HCT116 (cell line): ENCODE measurements at regions not wholly inside any gene's neighbourhood (a gene's known extent, or its start where the extent isn't known, plus 50 kb on each side); places are given as distances from the start of the nearest gene placed in this dataset.

Experiments used
- ATAC-seq: fragments of 200-7000 bp; cut with Tn5 transposase; 2 replicates; pipeline ENCODE4 v1.9.1; 2020; ENCODE audit warnings: mild to moderate bottlenecking, moderate library complexity
- BruUV-seq: library from RNA; stranded (reverse); fragments of 400-500 nt; replicated peaks from 2 replicates; lab custom pipeline; 2021; lab: Mats Ljungman, UMichigan
- CTCF ChIA-PET: fragments of 300-600 bp; sonication (Branson Sonifier 250); formaldehyde crosslinking; loops from one replicate; lab custom pipeline; 2021; ENCODE audit warnings: antibody characterized with exemption; lab: Charles Lee
- POLR2A ChIA-PET: fragments of 300-600, 350-600 bp; sonication (Branson Sonifier 250); formaldehyde crosslinking; loops from one replicate; lab custom pipeline; 2021; ENCODE audit warnings: antibody characterized with exemption; lab: Charles Lee
- RAD21 ChIA-PET, 2 experiments: fragments of 300-600 bp; sonication (Branson Sonifier 250); formaldehyde crosslinking; loops; one replicate each; lab custom pipeline; 2023; ENCODE audit warnings: low total read pairs in 2 of 2; ENCODE audit not compliant: uncharacterized antibody in 2 of 2, unreplicated experiment in 2 of 2, low non-redundant PET in 1 of 2; lab: Charles Lee
- DNase-seq: peaks from one replicate; pipeline ENCODE4 v3.0.0-alpha.2; 2010; ENCODE audit warnings: low read depth, low spot score
- H2AFZ ChIP-seq: fragments of 200-600 bp; shearing (Covaris generic), sonication (generic); 2 replicates; pipeline ENCODE4 v1.6.1; 2017; ENCODE audit warnings: low read depth, mixed run types, mixed read lengths, antibody characterized with exemption, low read length; ENCODE audit not compliant: poor library complexity, severe bottlenecking
- H3K27ac ChIP-seq: 2 replicates; pipeline ENCODE4 v1.5.1; 2012; ENCODE audit warnings: low read depth, low read length
- H3K27me3 ChIP-seq: fragments of 200-600 bp; sonication (generic); 2 replicates; pipeline ENCODE4 v1.6.1; 2016; ENCODE audit warnings: mixed run types, low read length, mixed read lengths; ENCODE audit not compliant: insufficient read depth
- H3K36me3 ChIP-seq, 2 experiments: fragments of 200-500 bp in 1 of 2; fragments of 200-600 bp in 1 of 2; sonication (Bioruptor generic) in 1 of 2; sonication (generic) in 1 of 2; 2 replicates each; pipeline versions ENCODE4 v1.5.1 to v1.6.1; 2014 to 2016; ENCODE audit warnings: low read length in 2 of 2, inconsistent platforms in 1 of 2, mixed read lengths in 1 of 2, mixed run types in 1 of 2; ENCODE audit not compliant: insufficient read depth in 2 of 2, control insufficient read depth in 1 of 2
- H3K4me1 ChIP-seq, 2 experiments: fragments of 200-600 bp in 1 of 2; sonication (generic) in 1 of 2; 2 replicates each; pipeline versions ENCODE4 v1.5.1 to v1.6.1; 2012 to 2017; ENCODE audit warnings: low read length in 2 of 2, inconsistent platforms in 1 of 2, mild to moderate bottlenecking in 1 of 2, mixed read lengths in 1 of 2, mixed run types in 1 of 2, moderate library complexity in 1 of 2; ENCODE audit not compliant: insufficient read depth in 2 of 2, control insufficient read depth in 1 of 2
- H3K4me2 ChIP-seq: fragments of 200-600 bp; sonication (generic); 2 replicates; pipeline ENCODE4 v1.6.1; 2017; ENCODE audit warnings: mixed run types, low read length, mixed read lengths
- H3K4me3 ChIP-seq, 2 experiments: fragments of 200-600 bp in 1 of 2; sonication (generic) in 1 of 2; replicated peaks in 1 of 2; 2 replicates each; pipeline ENCODE4 v1.5.1; 2011 to 2016; ENCODE audit warnings: low read length in 2 of 2, control low read depth in 1 of 2, low read depth in 1 of 2, mild to moderate bottlenecking in 1 of 2, mixed read lengths in 1 of 2, mixed run types in 1 of 2
- H3K79me2 ChIP-seq: fragments of 200-600 bp; sonication (generic); 2 replicates; pipeline ENCODE4 v1.6.1; 2017; ENCODE audit warnings: mild to moderate bottlenecking, mixed run types, low read length, moderate library complexity, mixed read lengths; ENCODE audit not compliant: insufficient read depth
- H3K9ac ChIP-seq: fragments of 200-600 bp; sonication (generic); 2 replicates; pipeline ENCODE4 v1.6.1; 2016; ENCODE audit warnings: low read length, mixed read lengths
- H3K9me2 ChIP-seq: fragments of 200-600 bp; sonication (generic), shearing (Covaris generic); 2 replicates; pipeline ENCODE4 v1.6.1; 2017; ENCODE audit warnings: mixed run types, mild to moderate bottlenecking, moderate library complexity; ENCODE audit not compliant: insufficient read depth
- H3K9me3 ChIP-seq, 2 experiments: fragments of 200-500 bp in 1 of 2; fragments of 200-600 bp in 1 of 2; sonication (Bioruptor generic) in 1 of 2; sonication (generic) in 1 of 2; 2 replicates each; pipeline ENCODE4 v1.6.1; 2014 to 2017; ENCODE audit warnings: low read length in 2 of 2, mixed read lengths in 2 of 2, inconsistent platforms in 1 of 2, low read depth in 1 of 2, mild to moderate bottlenecking in 1 of 2, mixed run types in 1 of 2, moderate library complexity in 1 of 2; ENCODE audit not compliant: control insufficient read depth in 1 of 2, insufficient read depth in 1 of 2
- H4K20me1 ChIP-seq: fragments of 200-600 bp; sonication (generic), shearing (Covaris generic); 2 replicates; pipeline ENCODE4 v1.6.1; 2017; ENCODE audit warnings: mixed run types, mild to moderate bottlenecking, moderate library complexity; ENCODE audit not compliant: insufficient read depth
- CBX3 ChIP-seq: IDR thresholded peaks from 2 replicates; pipeline ENCODE4 v1.6.1; 2012; ENCODE audit warnings: low read depth
- CEBPB ChIP-seq: IDR thresholded peaks from 2 replicates; pipeline ENCODE4 v1.6.1; 2012; ENCODE audit warnings: low read depth
- ELF1 ChIP-seq: IDR thresholded peaks from 2 replicates; pipeline ENCODE4 v1.6.1; 2012; ENCODE audit warnings: low read depth, borderline replicate concordance
- EZH2phosphoT487 ChIP-seq: fragments of 200-600 bp; IDR thresholded peaks from 2 replicates; pipeline ENCODE4 v1.6.1; 2018; ENCODE audit warnings: antibody characterized with exemption, borderline replicate concordance
- FOSL1 ChIP-seq: IDR thresholded peaks from 2 replicates; pipeline ENCODE4 v1.6.1; 2012; ENCODE audit warnings: low read depth
- POLR2AphosphoS5 ChIP-seq: IDR thresholded peaks from 2 replicates; pipeline ENCODE4 v1.6.1; 2011; ENCODE audit warnings: mild to moderate bottlenecking, low read depth, low read length, moderate library complexity
- RAD21 ChIP-seq: IDR thresholded peaks from 2 replicates; pipeline ENCODE4 v1.6.1; 2012; ENCODE audit warnings: low read depth, mild to moderate bottlenecking
- SIN3A ChIP-seq: IDR thresholded peaks from 2 replicates; pipeline ENCODE4 v1.6.1; 2012; ENCODE audit warnings: low read depth
- ZFX ChIP-seq: fragments of 450-650 bp; IDR thresholded peaks from 2 replicates; pipeline ENCODE4 v1.6.1; 2017
- ZNF274 ChIP-seq: fragments of 200-500 bp; sonication (Bioruptor generic); IDR thresholded peaks from 2 replicates; pipeline ENCODE4 v1.6.1; 2014; ENCODE audit warnings: mild to moderate bottlenecking, low read depth, low read length, inconsistent platforms
- intact Hi-C: fragments of 100-400 bp; cut with micrococcal nuclease; formaldehyde crosslinking; loops from 2 replicates; pipeline ENCODE4 v1.10.0; 2022
- TF ChIP-seq, protein P1 (sequence below): IDR thresholded peaks from 2 replicates; pipeline ENCODE4 v1.6.1; 2012; ENCODE audit warnings: low read depth
- TF ChIP-seq, protein P2 (sequence below): IDR thresholded peaks from 2 replicates; pipeline ENCODE4 v1.6.1; 2012

DNA sequence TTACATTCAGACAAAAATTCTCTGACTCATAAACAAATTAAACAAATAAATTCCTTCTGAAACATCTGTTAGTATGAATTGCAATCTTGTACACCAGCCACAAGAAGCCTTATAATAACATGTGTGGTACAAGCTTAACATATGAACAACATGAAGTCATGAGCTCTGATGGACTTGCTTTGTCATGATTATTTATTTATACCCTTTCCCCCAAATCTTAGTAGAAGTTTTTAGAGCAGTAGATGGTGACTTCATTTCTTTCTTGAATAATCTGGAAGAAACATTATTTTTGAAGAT is 633.4 kb downstream of the EPHA3 start:
- Histone ChIP-seq H3K4me2 (no peak overlapping the region), H3K9me3 (peaks cover 0 to 6% of the 10 kb centered on the region in 2 experiments; a peak in 2 of 4 replicates), H3K4me1 (no peaks in the 10 kb centered on the region)
- no peak for ATAC-seq
- DNase-seq: no peak
- RAD21 ChIA-PET: no interaction called here
- TF ChIP-seq EZH2phosphoT487 (no peak), FOSL1 (no peak), ZNF274 (no peak), CBX3 (no peak), POLR2AphosphoS5 (no peak), SIN3A (no peak), ELF1 (no peak), CEBPB (no peak), ZFX (no peak), RAD21 (no peak)
- TF ChIP-seq, protein P1, sequence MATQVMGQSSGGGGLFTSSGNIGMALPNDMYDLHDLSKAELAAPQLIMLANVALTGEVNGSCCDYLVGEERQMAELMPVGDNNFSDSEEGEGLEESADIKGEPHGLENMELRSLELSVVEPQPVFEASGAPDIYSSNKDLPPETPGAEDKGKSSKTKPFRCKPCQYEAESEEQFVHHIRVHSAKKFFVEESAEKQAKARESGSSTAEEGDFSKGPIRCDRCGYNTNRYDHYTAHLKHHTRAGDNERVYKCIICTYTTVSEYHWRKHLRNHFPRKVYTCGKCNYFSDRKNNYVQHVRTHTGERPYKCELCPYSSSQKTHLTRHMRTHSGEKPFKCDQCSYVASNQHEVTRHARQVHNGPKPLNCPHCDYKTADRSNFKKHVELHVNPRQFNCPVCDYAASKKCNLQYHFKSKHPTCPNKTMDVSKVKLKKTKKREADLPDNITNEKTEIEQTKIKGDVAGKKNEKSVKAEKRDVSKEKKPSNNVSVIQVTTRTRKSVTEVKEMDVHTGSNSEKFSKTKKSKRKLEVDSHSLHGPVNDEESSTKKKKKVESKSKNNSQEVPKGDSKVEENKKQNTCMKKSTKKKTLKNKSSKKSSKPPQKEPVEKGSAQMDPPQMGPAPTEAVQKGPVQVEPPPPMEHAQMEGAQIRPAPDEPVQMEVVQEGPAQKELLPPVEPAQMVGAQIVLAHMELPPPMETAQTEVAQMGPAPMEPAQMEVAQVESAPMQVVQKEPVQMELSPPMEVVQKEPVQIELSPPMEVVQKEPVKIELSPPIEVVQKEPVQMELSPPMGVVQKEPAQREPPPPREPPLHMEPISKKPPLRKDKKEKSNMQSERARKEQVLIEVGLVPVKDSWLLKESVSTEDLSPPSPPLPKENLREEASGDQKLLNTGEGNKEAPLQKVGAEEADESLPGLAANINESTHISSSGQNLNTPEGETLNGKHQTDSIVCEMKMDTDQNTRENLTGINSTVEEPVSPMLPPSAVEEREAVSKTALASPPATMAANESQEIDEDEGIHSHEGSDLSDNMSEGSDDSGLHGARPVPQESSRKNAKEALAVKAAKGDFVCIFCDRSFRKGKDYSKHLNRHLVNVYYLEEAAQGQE: no peak
- TF ChIP-seq, protein P2, sequence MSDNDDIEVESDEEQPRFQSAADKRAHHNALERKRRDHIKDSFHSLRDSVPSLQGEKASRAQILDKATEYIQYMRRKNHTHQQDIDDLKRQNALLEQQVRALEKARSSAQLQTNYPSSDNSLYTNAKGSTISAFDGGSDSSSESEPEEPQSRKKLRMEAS: no peak
- TF ChIP-seq, all 23 proteins: peak for 0
- Histone ChIP-seq H3K4me3 (no peak overlapping the region), H3K27me3 (no peaks in the 10 kb centered on the region), H3K9ac (no peak overlapping the region), H4K20me1 (no peaks in the 10 kb centered on the region), H3K9me2 (no peaks in the 10 kb centered on the region), H2AFZ (no peak overlapping the region), H3K36me3 (no peaks in the 10 kb centered on the region), H3K27ac (no peak overlapping the region), H3K79me2 (no peaks in the 10 kb centered on the region)
- POLR2A ChIA-PET: no interaction called here
- CTCF ChIA-PET: no interaction called here
- no TSS peak for BruUV-seq
- intact Hi-C loops: no loop called here
